Mesenchymal stem cell (in vitro differentiated cells and primary cell): ENCODE measurements at regions not wholly inside any gene's neighbourhood (a gene's known extent, or its start where the extent isn't known, plus 50 kb on each side); places are given as distances from the start of the nearest gene placed in this dataset.

Experiments
- DNase-seq: peaks from one replicate; pipeline ENCODE4 v3.0.0-alpha.2; 2013
- H2AFZ ChIP-seq: one replicate; pipeline ENCODE4 v1.6.1; 2013; ENCODE audit warnings: low read depth, mild to moderate bottlenecking, control low read depth, inconsistent platforms, low read length, moderate library complexity
- H2AK5ac ChIP-seq: 2 replicates; pipeline ENCODE4 v1.6.1; 2013; ENCODE audit warnings: low read length, moderate library complexity, mild to moderate bottlenecking, inconsistent platforms; ENCODE audit not compliant: severe bottlenecking
- H2BK120ac ChIP-seq: one replicate; pipeline ENCODE4 v1.6.1; 2013; ENCODE audit warnings: low read depth, mild to moderate bottlenecking, inconsistent platforms, low read length, moderate library complexity
- H2BK12ac ChIP-seq, 2 experiments: one replicate each; pipeline ENCODE4 v1.6.1; 2013; ENCODE audit warnings: inconsistent platforms in 2 of 2, low read length in 2 of 2, mild to moderate bottlenecking in 2 of 2, moderate library complexity in 2 of 2, control low read depth in 1 of 2
- H2BK15ac ChIP-seq: one replicate; pipeline ENCODE4 v1.6.1; 2013; ENCODE audit warnings: mild to moderate bottlenecking, low read depth, inconsistent platforms; ENCODE audit not compliant: poor library complexity, severe bottlenecking
- H2BK5ac ChIP-seq: 2 replicates; pipeline ENCODE4 v1.6.1; 2013; ENCODE audit warnings: low read depth, mild to moderate bottlenecking, low read length, control low read depth, inconsistent platforms; ENCODE audit not compliant: poor library complexity, severe bottlenecking
- H3K14ac ChIP-seq, 2 experiments: one replicate each; pipeline ENCODE4 v1.6.1; 2013; ENCODE audit warnings: inconsistent platforms in 2 of 2, low read length in 2 of 2, control low read depth in 1 of 2, mild to moderate bottlenecking in 1 of 2, moderate library complexity in 1 of 2
- H3K18ac ChIP-seq, 2 experiments: one replicate each; pipeline ENCODE4 v1.6.1; 2013; ENCODE audit warnings: inconsistent platforms in 2 of 2, low read length in 2 of 2, control low read depth in 1 of 2, low read depth in 1 of 2, mild to moderate bottlenecking in 1 of 2
- H3K23ac ChIP-seq, 2 experiments: one replicate each; pipeline ENCODE4 v1.6.1; 2013; ENCODE audit warnings: inconsistent platforms in 2 of 2, low read length in 2 of 2, mild to moderate bottlenecking in 2 of 2, moderate library complexity in 2 of 2, control low read depth in 1 of 2
- H3K27ac ChIP-seq: 2 replicates; pipeline ENCODE4 v1.5.1; 2013; ENCODE audit warnings: mild to moderate bottlenecking, moderate library complexity, low read length, control low read depth, inconsistent platforms; ENCODE audit not compliant: poor library complexity, severe bottlenecking
- H3K27me3 ChIP-seq, 2 experiments: 2 replicates each; pipeline versions ENCODE4 v1.6.1 to v1.7.0; 2013; ENCODE audit warnings: low read length in 2 of 2, mild to moderate bottlenecking in 2 of 2, moderate library complexity in 2 of 2, control low read depth in 1 of 2, inconsistent platforms in 1 of 2; ENCODE audit not compliant: control insufficient read depth in 1 of 2, insufficient read depth in 1 of 2
- H3K36me3 ChIP-seq, 2 experiments: 2 replicates each; pipeline versions ENCODE4 v1.6.1 to v1.7.0; 2013; ENCODE audit warnings: low read length in 2 of 2, control low read depth in 1 of 2, inconsistent platforms in 1 of 2, low read depth in 1 of 2, mild to moderate bottlenecking in 1 of 2; ENCODE audit not compliant: insufficient read depth in 2 of 2, control insufficient read depth in 1 of 2
- H3K4ac ChIP-seq, 2 experiments: one replicate each; pipeline ENCODE4 v1.6.1; 2013; ENCODE audit warnings: inconsistent platforms in 2 of 2, low read length in 2 of 2, mild to moderate bottlenecking in 2 of 2, moderate library complexity in 2 of 2, control low read depth in 1 of 2, low read depth in 1 of 2
- H3K4me1 ChIP-seq: 2 replicates; pipeline ENCODE4 v1.6.1; 2013; ENCODE audit warnings: low read depth, low read length, control low read depth; ENCODE audit not compliant: control insufficient read depth, insufficient read depth
- H3K4me2 ChIP-seq: 2 replicates; pipeline ENCODE4 v1.6.1; 2013; ENCODE audit warnings: low read length, mild to moderate bottlenecking, inconsistent platforms; ENCODE audit not compliant: poor library complexity, severe bottlenecking
- H3K4me3 ChIP-seq, 2 experiments: 2 replicates each; pipeline versions ENCODE4 v1.5.1 to v1.7.0; 2013; ENCODE audit warnings: low read length in 2 of 2, mild to moderate bottlenecking in 2 of 2, control low read depth in 1 of 2, low read depth in 1 of 2; ENCODE audit not compliant: insufficient read depth in 1 of 2
- H3K79me1 ChIP-seq: replicated peaks from 2 replicates; pipeline ENCODE4 v1.6.1; 2013; ENCODE audit warnings: mild to moderate bottlenecking, control low read depth, low read length, inconsistent platforms; ENCODE audit not compliant: poor library complexity, severe bottlenecking
- H3K9ac ChIP-seq: 2 replicates; pipeline ENCODE4 v1.7.0; 2013; ENCODE audit warnings: mild to moderate bottlenecking, low read length, moderate library complexity
- H3K9me3 ChIP-seq: 2 replicates; pipeline ENCODE4 v1.7.0; 2013; ENCODE audit warnings: mild to moderate bottlenecking, low read length; ENCODE audit not compliant: control insufficient read depth
- H4K8ac ChIP-seq: one replicate; pipeline ENCODE4 v1.6.1; 2013; ENCODE audit warnings: inconsistent platforms, mild to moderate bottlenecking, low read length, moderate library complexity
- H4K91ac ChIP-seq: one replicate; pipeline ENCODE4 v1.6.1; 2013; ENCODE audit warnings: mild to moderate bottlenecking, low read length, inconsistent platforms
- WGBS: methylation state at CpG from one replicate; pipeline ENCODE4 v1.1.7; 2013; ENCODE audit warnings: mixed read lengths; 5-methylcytosine and 5-hydroxymethylcytosine counted together

DNA sequence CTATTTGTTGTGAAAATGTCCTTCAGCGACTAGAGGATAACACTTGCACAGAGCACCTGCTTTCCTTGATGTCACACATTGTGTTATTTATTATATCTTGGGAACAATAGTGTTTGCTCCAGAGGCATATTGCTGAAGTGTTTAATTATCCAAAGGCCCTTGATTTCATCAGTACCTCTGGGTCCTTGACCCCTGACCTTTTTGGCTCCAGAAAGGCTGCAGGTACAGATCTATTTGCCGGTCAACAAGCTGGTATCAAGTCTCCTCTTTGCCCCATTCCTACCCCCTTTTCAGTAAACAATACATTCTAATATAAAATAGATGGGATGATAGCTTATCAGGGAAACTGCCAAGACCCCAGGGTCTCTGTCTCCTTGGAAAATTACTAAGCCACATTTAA is 206.8 kb downstream of the DACT1 start:
- Histone ChIP-seq H3K27me3 (no peaks in the 10 kb centered on the region), H2AK5ac (no peak overlapping the region), H2BK120ac (no peak overlapping the region), H3K4me1 (no peaks in the 10 kb centered on the region), H3K9ac (no peak overlapping the region), H3K23ac (no peak overlapping the region), H3K4ac (no peak overlapping the region), H3K9me3 (no peaks in the 10 kb centered on the region), H2AFZ (no peak overlapping the region), H3K14ac (no peak overlapping the region), H3K79me1 (no peaks in the 10 kb centered on the region), H4K91ac (no peak overlapping the region), H2BK15ac (no peak overlapping the region), H3K4me2 (no peak overlapping the region), H2BK5ac (no peak overlapping the region), H4K8ac (no peak overlapping the region), H3K18ac (no peak overlapping the region), H3K4me3 (no peak overlapping the region), H3K27ac (no peak overlapping the region), H2BK12ac (no peak overlapping the region), H3K36me3 (no peaks in the 10 kb centered on the region)
- no CpG with 5 or more reads among the region's 2 CpGs for WGBS
- DNase-seq = no peak

GRCh38 chr14:58846682-58847465 is 209.1 kb downstream of the DACT1 start:
- Histone ChIP-seq H3K9me3 (peaks cover 3% of the 10 kb centered on the region), H3K14ac (no peak overlapping the region), H3K79me1 (no peaks in the 10 kb centered on the region), H3K36me3 (no peaks in the 10 kb centered on the region), H3K18ac (no peak overlapping the region), H3K4me1 (no peaks in the 10 kb centered on the region), H3K27ac (no peak overlapping the region), H4K8ac (no peak overlapping the region), H3K4ac (no peak overlapping the region), H2BK5ac (no peak overlapping the region), H3K9ac (no peak overlapping the region), H3K27me3 (no peaks in the 10 kb centered on the region), H3K4me3 (no peak overlapping the region), H2BK15ac (no peak overlapping the region), H4K91ac (no peak overlapping the region), H2AK5ac (no peak overlapping the region), H3K4me2 (no peak overlapping the region), H2AFZ (no peak overlapping the region), H2BK12ac (no peak overlapping the region), H2BK120ac (no peak overlapping the region), H3K23ac (no peak overlapping the region)
- DNase-seq = no peak
- WGBS = 75% methylated on average over 5 of the region's 5 CpGs

DNA sequence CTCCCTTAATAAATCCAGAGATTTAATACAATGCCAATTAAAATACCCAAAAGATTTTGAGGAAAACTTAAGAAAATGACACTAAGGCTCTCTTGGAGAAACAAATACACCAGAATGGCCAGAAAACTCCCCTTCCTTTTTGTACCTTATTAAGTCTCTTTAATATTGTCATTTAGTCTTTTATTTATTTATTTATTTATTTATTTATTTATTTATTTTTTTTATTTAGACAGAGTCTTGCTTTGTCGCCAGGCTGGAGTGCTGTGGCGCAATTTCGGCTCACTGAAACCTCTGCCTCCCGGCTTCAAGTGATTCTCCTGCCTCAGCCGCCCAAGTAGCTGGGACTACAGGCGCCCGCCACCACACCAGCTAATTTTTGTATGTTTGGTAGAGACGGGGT is 210.6 kb downstream of the DACT1 start:
- H3K4ac ChIP-seq = no peak overlapping the region
- no peak overlapping the region for H3K4me2 ChIP-seq
- no peaks in the 10 kb centered on the region for H3K4me1 ChIP-seq
- H4K91ac ChIP-seq = no peak overlapping the region
- H3K9me3 ChIP-seq = peaks cover 3% of the 10 kb centered on the region
- H2BK120ac ChIP-seq = no peak overlapping the region
- no peaks in the 10 kb centered on the region for H3K79me1 ChIP-seq
- no peaks in the 10 kb centered on the region for H3K27me3 ChIP-seq
- H3K36me3 ChIP-seq = no peaks in the 10 kb centered on the region
- no peak overlapping the region for H2BK5ac ChIP-seq
- WGBS = over 99% methylated on average over 8 of the region's 8 CpGs
- no peak overlapping the region for H2AK5ac ChIP-seq
- no peak overlapping the region for H3K14ac ChIP-seq
- H3K9ac ChIP-seq = no peak overlapping the region
- H4K8ac ChIP-seq = no peak overlapping the region
- H3K4me3 ChIP-seq = no peak overlapping the region
- H2BK15ac ChIP-seq = no peak overlapping the region
- DNase-seq = no peak
- no peak overlapping the region for H2BK12ac ChIP-seq
- no peak overlapping the region for H3K23ac ChIP-seq
- no peak overlapping the region for H2AFZ ChIP-seq
- no peak overlapping the region for H3K18ac ChIP-seq
- no peak overlapping the region for H3K27ac ChIP-seq

GRCh38 chr14:58849601-58850000 is 211.8 kb downstream of the DACT1 start:
- Histone ChIP-seq H3K27ac (no peak overlapping the region), H2BK15ac (no peak overlapping the region), H3K18ac (no peak overlapping the region), H3K9ac (no peak overlapping the region), H2BK120ac (no peak overlapping the region), H2AFZ (no peak overlapping the region), H2BK5ac (no peak overlapping the region), H3K79me1 (no peaks in the 10 kb centered on the region), H3K4me1 (no peaks in the 10 kb centered on the region), H4K91ac (no peak overlapping the region), H3K4ac (no peak overlapping the region), H3K9me3 (peaks cover 3% of the 10 kb centered on the region), H3K27me3 (no peaks in the 10 kb centered on the region), H2AK5ac (no peak overlapping the region), H3K4me2 (no peak overlapping the region), H4K8ac (no peak overlapping the region), H3K23ac (no peak overlapping the region), H2BK12ac (no peak overlapping the region), H3K14ac (no peak overlapping the region), H3K4me3 (no peak overlapping the region), H3K36me3 (no peaks in the 10 kb centered on the region)
- no peak for DNase-seq
- 85% methylated on average over 4 of the region's 4 CpGs for WGBS
